MV-4-11 (cell line): ENCODE measurements at regions not wholly inside any gene's neighbourhood (a gene's known extent, or its start where the extent isn't known, plus 50 kb on each side); places are given as distances from the start of the nearest gene placed in this dataset.
A peak's percentile ranks its signal among the peaks of the same experiment; 100 is the strongest.
"Not testable (repeated sequence)": the region's sequence is repeated elsewhere in the genome, so short reads cannot be mapped to it uniquely, and the experiment has no call there.

Experiments used
- DNase-seq: peaks from one replicate; lab custom pipeline; 2025; lab: John Stamatoyannopoulos, UW

DNA sequence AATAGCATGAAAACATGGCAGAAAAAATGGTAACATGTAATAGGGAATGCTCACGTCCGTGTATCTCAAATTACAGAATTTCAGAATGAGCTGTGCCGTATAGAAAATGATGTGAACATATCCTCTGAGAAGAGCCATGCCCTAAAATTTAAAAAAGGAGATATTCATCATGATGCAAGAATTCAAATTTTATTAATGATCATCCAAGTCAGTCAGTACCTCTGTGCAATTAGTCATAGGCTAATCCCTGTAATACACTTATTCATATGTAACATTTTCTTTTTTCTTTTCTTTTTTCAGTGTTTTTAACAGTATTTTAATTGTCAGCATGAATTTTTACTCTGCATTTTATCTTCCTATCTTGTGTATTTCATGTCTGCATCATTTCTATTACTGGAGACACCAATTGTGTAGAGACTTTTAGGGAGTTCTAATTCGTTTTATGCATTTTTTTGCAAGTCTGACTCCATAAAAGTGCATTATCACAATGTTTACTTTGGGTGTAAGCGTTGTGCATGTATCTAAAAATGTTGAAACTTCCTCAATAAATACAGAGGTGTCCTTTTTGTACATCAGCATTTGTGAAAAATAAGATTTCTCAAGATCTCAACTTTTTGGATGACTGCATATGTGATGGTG, 1103.7 kb upstream of the CELF2 start:
- no peak for DNase-seq

DNA sequence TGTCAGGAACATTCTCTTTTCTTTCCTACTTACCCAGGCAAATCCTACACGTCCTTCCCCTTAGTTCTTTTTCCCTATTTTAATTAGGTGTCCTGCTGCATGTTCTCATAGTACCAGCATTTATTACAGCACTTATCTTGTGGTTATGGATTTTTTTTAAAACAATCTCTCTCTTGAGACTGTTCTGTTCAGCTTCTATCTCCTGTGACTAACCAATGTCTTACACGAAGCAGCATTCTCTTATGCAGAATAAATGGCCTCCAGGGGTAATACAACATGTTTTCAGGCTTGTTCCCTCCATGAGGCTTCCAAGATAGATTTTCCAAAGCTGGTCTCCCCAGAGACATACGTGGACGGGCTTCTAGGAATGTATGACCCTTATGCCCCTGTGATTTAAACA, 1096.1 kb upstream of the CELF2 start:
- DNase-seq, result no peak

DNA sequence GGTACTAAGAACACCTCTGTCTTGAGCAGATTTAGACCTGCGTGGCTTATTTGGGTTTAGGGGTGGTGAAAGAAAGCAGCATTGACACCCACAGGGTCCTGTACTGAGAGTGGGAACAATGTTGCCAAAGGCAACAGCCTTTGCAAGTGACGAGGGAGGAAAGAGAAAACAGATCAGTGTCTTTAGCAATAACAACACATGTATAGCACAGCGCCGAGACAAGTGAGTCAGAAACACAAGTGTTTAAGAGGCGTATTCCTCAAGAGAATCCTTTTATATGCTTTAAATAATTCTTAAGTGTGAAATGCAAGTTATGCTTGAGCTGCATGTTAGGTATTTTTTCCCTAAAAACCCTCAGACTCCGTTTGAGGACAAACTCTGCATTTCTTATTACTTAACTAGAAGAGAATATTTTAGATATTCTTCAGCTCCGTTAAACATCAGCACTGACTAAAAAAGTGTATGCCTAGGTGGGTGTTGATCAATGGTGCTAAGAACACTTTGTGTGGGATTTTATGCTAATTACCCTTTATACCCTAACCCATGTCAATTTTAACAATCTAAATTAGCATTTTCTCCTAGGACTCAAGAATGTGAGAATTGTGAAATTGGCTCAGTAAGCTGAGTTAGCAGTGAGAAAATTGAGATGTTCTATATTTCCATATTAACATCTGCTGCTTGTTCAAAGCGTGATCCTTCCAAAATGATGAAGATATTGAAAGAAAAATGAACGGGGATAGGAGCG, 1095.4 kb upstream of the CELF2 start:
- DNase-seq, result no peak

DNA sequence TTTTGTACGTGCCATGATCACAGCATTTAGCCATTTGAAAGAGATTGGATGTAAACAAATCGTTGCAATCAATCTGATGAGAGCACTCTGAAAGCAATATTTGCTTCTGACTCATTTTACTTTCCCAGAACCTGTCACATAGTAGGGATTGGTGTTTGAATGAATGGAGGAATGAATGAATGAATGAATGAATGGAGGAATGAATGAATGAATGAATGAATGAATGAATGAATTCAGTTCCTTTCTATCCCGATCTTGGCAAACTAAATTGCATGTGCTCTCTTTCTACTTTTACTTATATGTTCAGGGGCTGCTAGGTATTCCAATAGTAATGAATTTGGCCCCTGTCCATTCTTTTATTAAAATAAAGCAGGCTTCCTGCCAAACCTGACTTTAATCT, 1091.7 kb upstream of the CELF2 start:
- no peak for DNase-seq

DNA sequence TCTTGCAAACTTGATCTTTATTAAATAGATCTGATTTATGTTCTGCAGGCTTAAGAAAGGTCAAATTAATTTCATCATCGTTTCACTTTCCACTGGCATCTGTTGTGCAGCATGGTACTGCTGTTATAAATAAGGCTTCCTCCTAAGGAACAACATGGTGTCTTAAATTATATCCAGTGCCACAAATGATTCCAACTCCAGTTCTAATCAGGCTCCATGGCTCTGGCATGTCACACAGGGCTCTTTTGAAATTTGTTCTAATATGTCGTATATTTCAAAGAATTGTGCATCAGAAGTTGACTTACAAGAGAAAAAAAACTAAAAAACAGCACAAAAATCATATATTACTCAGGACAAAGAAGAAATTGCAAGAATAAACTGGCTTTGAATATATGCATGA, 1090.8 kb upstream of the CELF2 start:
- no peak for DNase-seq

DNA sequence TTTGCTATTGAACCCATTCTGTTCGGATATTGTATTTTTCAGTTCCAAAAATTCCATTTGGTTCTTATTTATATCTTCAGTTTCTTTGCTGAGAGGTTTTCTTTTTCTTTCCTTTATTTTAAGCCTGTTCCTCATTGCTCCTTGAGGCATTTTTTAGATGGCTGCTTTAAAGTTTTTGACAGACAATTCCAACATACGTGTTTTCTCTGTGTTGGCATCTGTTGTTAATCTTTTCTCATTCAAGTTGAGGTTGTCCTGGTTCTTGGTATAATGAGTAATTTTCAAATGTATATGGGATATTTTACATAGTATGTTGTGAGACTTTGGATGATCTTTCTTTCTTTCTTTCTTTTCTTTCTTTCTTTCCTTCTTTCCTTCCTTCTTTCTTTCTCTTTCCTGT, 1078.0 kb upstream of the CELF2 start:
- DNase-seq, result no peak

DNA sequence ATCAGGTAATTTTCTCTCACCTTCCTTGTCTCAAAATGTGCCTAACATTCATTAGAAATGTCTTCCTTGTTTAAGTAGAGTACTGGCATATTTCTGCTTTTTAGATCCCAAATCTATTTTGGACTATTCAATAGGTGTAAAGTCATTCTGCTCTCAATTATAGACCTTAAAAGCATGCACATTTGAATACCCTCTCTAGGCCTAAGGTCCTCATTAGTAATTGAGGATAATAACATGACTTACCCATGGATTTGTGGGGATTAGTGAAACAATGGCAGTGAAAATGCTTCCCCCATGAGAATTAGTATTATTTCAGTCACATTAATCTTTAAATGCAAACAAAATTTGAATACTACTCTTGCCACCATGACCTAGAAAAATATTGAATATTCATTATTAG, 1073.0 kb upstream of the CELF2 start:
- no peak for DNase-seq

DNA sequence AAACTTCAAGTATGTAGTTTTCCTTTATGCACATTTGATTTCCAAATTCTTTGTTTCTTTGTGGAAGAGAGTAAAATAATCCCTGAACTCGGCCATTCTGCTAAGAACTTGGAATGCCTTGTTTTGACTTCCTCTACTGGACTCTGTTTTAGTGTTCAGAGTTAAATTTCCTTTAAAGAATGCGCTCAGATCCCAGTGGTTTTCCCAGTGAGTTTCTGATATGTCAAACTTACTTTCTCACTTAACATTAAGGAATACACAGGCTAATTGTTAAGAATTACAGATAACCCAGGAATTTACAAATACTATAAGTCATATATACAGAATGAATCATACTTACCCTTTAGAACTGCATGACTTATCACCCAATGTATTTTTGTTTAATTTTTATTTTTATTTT, 1067.6 kb upstream of the CELF2 start:
- DNase-seq, result no peak

DNA sequence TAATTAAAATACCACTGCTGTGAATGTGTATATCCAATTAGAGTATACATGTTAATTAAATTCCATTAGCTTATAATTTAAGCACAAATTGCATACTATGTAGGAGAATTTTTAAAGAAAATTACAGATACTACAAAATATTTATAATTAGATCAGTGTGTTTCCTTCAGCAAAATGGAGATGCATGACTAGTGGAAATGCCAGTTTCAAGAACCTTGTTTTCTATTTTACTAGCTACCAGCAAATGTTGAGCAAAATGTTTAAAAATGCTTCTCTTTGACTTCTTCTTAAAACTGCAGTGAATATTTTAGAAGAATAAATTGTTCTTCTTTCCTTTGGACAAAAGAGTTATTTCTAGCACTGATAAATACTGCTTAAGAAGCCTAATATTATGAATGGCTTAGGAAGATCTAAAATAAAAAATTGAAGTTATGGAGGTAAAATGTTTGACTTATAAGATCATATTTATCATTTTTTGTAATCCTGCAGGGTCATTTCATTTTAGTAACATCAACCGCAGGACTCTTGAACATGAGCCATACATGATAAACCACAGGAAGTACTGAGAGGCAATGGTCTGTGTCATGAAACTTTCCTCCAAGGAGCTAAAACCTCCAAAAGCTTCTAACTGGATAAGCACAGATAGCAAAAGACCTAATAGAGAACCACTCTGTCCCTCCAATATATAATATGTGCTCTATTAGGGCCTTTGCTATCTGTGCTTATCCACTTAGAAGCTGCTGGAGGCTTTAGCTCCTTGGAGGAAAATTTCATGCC, 1066.0 kb upstream of the CELF2 start:
- peak; percentile 39 for DNase-seq

DNA sequence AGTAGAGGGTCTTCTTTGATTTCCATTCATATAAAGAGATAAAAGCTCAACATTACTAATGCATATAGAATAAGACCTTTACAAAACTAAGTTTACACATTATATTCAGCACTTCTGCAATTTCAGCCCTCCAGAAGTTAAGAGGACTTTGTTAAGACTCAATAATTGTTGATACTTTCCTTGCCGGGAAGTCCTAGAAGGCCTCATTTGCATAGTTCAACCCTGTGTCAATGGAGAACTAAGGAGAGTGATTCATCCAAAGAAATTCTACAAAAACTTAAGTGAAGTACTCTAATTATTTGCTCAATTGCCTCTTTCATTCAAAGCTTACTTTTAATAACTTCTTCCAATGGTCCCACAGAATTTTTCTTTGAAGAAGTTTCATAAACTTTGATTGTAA, 1060.3 kb upstream of the CELF2 start:
- peak; percentile 21 for DNase-seq

DNA sequence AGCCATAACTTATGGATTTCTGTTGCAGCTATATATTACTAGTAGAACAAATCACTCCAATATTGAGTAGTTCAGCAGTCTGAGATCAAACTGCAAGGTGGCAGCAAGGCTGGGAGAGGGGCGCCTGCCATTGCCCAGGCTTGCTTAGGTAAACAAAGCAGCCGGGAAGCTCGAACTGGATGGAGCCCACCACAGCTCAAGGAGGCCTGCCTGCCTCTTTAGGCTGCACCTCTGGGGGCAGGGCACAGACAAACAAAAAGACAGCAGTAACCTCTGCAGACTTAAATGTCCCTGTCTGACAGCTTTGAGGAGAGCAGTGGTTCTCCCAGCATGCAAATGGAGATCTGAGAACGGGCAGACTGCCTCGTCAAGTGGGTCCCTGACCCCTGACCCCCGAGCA, 1059.8 kb upstream of the CELF2 start:
- not testable (repeated sequence) for DNase-seq

DNA sequence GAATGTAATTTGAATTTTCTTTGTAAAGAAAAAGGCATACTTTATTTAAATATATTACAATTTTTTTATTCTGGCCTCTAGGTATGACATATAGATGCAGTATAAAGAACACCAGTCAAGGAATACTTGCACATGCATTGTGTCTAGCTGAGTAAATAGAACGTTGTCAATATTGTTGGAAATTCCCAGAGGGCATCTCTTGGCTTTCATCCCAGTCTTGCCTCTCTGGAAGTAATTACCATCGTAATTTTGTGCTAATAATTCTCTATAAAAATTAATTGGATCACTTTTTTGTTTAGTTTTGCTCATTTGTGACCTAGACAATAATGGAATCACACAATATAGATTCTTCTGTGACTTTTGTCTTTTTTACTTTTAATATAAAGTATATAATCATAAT, 1052.3 kb upstream of the CELF2 start:
- no peak for DNase-seq

DNA sequence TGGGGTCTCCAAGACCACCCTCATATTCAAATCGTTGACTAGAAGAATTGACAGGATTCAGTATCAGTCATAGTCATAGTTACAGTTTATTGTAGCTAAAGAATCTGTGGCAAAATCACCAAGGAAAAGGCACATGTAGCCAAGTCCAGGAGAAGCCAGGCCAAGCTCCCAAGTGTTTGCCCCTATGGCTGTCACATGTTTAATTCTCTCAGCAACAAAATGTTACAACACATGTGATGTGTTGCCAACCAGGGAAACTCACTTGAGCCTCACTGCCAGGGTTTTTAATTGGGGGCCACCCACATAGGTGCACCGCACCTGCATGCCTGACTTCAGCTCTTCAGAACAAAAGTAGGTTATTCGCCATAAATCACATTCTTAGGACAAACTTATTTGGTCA, 1030.9 kb upstream of the CELF2 start:
- DNase-seq, result no peak

DNA sequence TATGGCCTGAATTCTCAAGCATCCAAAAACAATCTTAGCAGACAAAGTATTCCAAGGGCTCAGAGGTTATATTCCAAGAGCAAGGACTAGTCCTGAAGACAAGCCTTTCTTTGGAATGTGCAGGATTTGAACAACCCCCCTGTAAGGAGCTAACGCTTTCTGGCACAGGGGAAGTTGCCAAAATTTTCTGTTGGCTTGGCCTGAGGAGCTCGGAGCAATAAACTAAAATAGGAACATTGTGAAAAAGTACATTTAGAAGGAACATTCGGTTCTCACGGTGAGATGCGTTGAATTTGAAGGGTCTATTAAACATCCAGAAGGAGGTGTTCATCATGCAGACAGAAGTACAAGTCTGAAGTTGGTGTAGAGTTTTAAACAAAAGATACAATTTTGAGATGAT, 1030.5 kb upstream of the CELF2 start:
- DNase-seq, result no peak

DNA sequence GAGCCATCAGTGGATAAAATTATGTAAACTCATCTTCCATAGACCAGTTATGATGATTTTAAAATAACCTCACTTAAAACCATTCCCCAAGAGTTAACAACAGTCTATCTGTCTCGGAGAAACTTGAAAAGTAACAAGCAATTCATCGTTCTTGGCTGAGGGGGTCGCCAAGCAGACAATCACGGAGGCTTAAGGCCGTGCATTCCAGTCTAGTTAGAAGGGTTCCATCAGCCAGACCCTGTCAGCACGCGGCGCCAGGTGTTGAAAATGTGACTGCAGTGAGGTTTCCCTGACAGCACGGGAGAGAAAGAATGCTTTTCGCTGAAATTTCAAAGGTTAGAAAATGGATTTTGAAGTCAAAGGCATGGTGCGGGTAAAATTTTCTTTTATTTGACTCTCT, 1025.0 kb upstream of the CELF2 start:
- no peak for DNase-seq

DNA sequence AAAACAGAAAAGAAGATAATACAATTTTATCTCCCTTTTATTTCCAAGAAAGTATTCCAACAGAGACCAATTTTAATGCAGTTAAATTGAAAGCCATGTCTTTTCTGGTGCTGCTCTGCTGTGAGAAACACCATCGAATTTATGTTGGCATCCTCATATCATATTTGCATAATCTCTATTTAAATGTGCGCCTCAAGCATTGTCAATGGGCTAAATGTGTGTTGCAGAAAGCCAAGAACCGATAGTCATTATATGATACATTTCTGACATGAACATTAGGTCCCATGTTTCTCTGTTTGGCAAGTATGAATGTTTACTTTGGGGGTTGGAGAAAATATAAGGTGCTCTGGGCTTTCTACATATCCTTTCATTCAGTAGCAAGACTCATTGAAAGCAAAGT, 1023.5 kb upstream of the CELF2 start:
- no peak for DNase-seq

DNA sequence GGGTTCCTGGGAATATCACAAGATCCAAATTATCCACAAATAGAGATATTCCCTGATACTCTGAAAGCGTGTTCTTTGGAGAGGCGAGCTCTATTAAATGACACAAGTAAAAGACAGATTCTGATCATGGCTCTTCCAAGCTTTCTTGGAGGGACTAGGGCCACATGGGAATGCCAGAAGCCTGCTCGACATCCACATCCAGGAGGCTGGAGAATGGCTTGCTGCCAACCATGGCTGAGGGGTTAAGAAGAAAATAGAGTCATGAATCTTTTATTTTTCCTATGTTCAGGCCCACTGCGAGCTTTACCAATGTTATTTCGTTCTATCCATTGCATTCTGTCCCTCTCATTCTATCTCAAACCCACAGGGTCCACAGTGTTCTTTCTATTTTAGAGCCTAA, 1018.0 kb upstream of the CELF2 start:
- DNase-seq, result no peak

DNA sequence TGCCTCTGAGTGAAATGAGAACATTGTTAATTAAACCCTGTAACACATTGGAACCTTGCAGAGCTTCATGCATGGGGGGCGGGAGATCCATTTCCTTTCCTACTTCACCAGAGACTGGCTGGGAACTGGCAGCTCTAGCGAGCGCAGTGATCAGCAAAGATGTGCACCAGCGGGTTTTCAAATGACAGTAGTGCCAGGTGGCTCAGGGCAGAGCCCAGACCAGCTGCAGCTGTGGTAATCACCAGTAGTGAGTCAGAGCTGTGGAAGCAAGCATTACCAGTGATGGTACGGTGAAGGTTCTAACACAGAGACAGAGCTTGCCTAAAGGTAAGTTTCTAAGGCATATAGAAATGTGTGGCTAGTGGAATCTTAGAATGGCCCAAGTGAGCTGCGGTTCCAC, 1009.7 kb upstream of the CELF2 start:
- DNase-seq, result no peak

DNA sequence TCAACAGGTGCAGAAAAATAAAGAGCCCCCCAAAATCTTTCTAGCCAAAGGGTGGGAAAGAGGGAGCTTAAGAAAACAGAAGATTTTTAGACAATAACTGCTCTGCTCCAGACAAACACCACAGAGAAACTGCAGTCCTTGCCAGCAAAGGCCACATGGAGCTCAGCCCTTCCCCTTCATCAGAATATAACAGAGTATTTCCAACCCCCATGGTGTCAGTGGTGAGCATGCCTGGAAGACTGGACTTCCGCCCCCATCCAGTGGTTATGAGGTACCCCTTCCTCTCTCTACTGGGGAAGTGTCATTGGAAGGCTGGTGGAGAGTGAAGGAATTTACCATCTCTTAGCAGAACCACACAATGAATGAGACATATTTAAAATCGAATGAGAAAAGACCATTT, 1007.3 kb upstream of the CELF2 start:
- no peak for DNase-seq

DNA sequence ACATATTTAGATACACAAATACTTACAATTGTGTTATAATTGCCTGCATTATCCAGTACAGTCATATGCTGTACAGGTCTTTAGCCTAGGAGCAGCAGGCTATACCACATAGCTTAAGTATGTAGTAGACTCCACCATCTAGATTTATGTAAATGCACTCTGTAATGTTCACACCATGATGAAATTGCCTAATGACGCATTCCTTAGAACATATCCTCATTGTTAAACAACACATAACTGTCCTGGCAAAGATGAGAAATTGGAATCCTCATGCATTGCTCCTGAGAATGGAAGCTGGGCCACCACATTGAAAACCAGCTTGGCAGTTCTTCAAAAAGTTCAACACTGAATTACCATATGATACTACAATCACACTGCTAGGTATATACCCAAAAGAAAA, 1002.8 kb upstream of the CELF2 start:
- DNase-seq, result no peak

DNA sequence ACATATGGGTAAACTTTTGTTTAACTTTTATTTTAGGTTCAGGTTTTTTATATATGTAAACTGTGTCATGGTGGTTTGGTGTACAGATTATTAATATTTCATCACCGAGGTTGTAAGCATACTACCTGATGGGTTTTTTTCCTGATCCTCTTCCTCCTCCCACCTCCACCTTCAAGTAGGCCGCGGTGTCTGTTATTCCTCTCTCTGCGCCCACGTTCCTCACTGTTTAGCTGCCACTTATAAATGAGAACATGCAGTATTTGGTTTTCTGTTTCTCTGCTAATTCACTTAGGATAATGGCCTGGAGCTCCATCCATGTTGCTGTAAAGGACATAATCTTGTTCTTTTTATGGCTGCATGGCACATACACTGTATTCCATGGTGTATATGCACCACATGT, 1000.0 kb upstream of the CELF2 start:
- no peak for DNase-seq

DNA sequence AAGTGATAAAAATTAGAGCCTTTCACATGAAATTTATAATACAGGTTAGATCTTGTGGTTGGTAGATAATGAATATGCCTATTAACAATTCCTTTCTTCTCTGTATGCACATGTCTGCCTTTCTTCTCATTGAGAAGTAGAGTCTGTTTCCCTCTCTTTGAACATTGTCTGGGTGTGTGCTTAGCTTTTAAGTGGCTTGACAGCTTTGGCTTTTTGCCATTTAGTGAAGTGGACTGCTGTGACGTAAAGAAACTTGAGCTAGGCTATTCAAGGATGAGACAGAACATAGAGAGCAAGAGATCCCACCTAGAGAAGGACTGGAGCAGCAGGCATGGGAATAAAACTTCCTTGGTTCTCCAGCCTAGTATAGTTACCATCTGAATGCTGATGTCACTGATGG, 996.7 kb upstream of the CELF2 start:
- no peak for DNase-seq

DNA sequence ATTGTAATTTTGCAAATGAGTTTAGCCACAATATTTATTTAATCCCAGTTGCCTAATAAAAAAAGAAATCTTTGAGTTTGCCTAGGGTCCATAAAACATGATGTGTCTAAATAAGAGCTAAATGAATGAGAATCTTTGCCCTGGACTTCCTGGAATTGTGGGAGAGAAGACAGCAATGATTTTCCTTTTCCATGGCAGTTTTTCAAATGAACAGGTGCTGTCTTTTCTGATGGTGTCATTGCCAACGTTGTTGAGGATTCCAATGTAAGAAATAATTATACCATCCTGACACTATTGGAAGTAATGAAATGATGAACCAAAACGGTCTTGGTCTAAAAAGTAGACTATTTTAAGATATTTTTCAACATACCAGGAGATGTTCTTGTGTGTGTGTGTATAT, 984.7 kb upstream of the CELF2 start:
- DNase-seq, result no peak
